HepG2 (cell line): ENCODE measurements at regions not wholly inside any gene's neighbourhood (a gene's known extent, or its start where the extent isn't known, plus 50 kb on each side); places are given as distances from the start of the nearest gene placed in this dataset.

ENCODE experiments used
- JUN ChIP-seq: sonication (generic); formaldehyde crosslinking; IDR thresholded peaks from 2 replicates; pipeline ENCODE4 v1.4.0; 2020; ENCODE audit warnings: mild to moderate bottlenecking, missing genetic modification reagents
- MLX ChIP-seq: IDR thresholded peaks from 2 replicates; pipeline ENCODE4 v1.6.1; 2016
- POLR2A ChIP-seq, 2 experiments: IDR thresholded peaks; 2 replicates each; pipeline ENCODE4 v1.6.1; 2011; ENCODE audit warnings: low read depth in 2 of 2, low read length in 2 of 2, mild to moderate bottlenecking in 1 of 2, moderate library complexity in 1 of 2; ENCODE audit not compliant: insufficient read depth in 1 of 2
- ZMAT3 ChIP-seq: sonication (generic); formaldehyde crosslinking; conservative IDR thresholded peaks from 2 replicates; pipeline ENCODE4 v1.7.0; 2021; ENCODE audit warnings: missing genetic modification reagents
- ZNF124 ChIP-seq: sonication (generic); formaldehyde crosslinking; IDR thresholded peaks from 2 replicates; pipeline ENCODE4 v1.4.0; 2020; ENCODE audit warnings: missing genetic modification reagents
- TF ChIP-seq, protein P1 (sequence below), 2 experiments: sonication (generic) in 1 of 2; formaldehyde crosslinking in 1 of 2; IDR thresholded peaks; 2 replicates each; pipeline versions ENCODE4 v1.4.0 to v1.6.1; 2018 to 2020; ENCODE audit warnings: missing genetic modification reagents in 2 of 2, borderline replicate concordance in 1 of 2, low read depth in 1 of 2, mild to moderate bottlenecking in 1 of 2, missing biosample characterization in 1 of 2

DNA sequence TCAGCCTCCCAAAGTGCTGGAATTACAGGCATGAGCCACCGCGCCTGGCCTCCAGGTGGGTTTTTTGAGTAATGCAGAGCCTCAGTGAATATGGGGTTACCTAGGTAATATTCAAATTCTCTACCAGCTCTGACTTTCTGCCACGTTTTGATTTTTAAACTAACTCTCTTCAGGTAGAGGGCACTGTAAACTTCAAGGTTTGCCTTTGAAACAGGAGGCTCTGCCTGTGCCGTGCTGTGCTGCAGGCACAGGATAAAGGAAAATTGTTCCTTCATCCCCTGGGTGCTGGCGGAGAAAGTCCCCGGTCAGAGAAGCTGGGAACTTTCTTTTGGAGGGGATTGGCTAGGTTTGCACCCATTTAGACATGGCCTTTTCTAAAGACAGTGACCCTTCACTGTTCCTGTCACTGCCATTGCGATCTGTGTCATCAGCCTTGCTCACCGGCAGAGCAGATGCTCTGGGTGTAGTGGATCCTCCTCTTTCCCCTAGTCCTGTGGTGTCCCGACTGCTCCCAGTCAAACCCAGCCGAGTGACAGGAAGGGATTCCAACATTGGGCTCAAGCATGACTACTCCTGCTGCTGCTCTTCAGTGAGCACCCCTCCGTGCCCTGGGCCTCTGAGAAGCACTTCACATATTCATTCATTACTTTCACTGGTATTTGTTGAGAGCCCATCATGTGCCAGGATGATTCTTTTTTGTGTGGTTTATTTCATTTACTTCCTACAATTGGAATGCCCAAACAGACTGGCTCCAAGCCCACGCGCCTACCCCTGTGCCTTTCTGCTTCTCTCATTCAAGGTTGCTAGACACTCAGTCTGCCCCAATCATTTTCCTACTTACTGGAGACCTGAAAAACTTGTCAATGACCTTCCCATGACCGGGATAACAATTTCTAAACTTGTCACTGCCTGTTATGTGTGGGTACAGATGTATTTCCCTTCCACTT lies 103.6 kb downstream of the TMEM30B start:
- TF ChIP-seq, protein P1, sequence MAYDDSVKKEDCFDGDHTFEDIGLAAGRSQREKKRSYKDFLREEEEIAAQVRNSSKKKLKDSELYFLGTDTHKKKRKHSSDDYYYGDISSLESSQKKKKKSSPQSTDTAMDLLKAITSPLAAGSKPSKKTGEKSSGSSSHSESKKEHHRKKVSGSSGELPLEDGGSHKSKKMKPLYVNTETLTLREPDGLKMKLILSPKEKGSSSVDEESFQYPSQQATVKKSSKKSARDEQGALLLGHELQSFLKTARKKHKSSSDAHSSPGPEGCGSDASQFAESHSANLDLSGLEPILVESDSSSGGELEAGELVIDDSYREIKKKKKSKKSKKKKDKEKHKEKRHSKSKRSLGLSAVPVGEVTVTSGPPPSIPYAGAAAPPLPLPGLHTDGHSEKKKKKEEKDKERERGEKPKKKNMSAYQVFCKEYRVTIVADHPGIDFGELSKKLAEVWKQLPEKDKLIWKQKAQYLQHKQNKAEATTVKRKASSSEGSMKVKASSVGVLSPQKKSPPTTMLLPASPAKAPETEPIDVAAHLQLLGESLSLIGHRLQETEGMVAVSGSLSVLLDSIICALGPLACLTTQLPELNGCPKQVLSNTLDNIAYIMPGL (CRISPR knock-in tag; IDR thresholded peaks at IDR 0.05; ENCODE audit: borderline replicate concordance in 1 of 2, low read depth in 1 of 2) = no peak
- TF ChIP-seq ZNF124 (CRISPR knock-in tag) (no peak), MLX (CRISPR knock-in tag) (no peak), ZMAT3 (no peak), POLR2A (IDR thresholded peaks at IDR 0.05; ENCODE audit: insufficient read depth in 1 of 2, low read depth in 2 of 2, low read length in 2 of 2) (no peak), JUN (CRISPR knock-in tag) (no peak)
